ENCODE measurements at regions not wholly inside any gene's neighbourhood (a gene's known extent, or its start where the extent isn't known, plus 50 kb on each side); places are given as distances from the start of the nearest gene placed in this dataset.

DNA sequence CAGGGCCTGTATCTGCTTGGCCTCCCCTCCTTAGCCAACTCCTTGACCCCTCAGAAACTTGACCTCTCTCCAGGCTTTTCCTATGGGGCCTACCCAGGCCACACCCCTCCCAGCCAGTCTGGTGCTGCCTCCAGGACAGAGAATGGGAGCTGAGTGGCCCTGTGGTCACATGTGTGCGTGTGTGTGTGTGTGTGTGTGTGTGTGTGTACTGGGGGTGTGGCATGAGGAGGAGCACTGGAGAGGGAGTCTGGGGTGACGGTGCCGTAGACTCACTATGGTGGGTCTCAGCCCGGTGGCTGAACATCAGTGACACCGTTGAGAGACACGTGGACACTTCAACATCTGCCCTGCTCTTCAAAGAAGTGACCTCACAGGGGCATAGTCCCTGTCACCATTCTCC, 180.4 kb downstream of the ENGASE start:
- Mint-ChIP-seq H3K4me3 (no peak overlapping the region), H3K4me1 (no peaks in the 10 kb centered on the region), H3K9me3 (no peaks in the 10 kb centered on the region), H3K36me3 (ENCODE audit: low read depth) (no peaks in the 10 kb centered on the region), H3K27ac (no peak overlapping the region), H3K27me3 (peaks cover 3% of the 10 kb centered on the region)
- no peak for DNase-seq
- intact Hi-C loops (cut with micrococcal nuclease), result no loop called here

DNA sequence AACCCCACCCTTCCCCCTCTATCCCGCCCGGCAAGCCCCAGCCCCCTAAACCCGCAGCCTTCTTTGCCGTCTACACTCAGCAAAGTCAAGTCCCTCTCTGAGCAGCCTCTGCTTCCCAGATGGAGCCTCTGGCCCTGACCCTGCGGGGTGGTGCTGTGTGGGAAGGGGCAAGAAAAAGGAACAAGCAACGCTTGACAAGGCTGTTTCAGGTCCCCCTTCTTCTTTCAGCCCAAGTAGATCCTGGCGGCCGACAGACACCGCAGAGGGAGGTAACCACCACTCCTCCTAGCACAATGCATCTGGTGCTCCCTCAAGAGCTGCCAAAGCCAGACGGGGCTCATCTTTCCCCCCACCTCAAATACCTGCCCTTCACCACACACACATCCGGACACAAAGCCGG, 178.3 kb downstream of the ENGASE start:
- DNase-seq, result no peak
- H3K27me3 Mint-ChIP-seq, result peaks cover 7% of the 10 kb centered on the region
- no peaks in the 10 kb centered on the region for H3K9me3 Mint-ChIP-seq
- H3K4me1 Mint-ChIP-seq, result no peaks in the 10 kb centered on the region
- H3K4me3 Mint-ChIP-seq, result no peak overlapping the region
- intact Hi-C loops (cut with micrococcal nuclease), result no loop called here
- no peaks in the 10 kb centered on the region for H3K36me3 Mint-ChIP-seq (ENCODE audit: low read depth)
- H3K27ac Mint-ChIP-seq, result no peak overlapping the region

DNA sequence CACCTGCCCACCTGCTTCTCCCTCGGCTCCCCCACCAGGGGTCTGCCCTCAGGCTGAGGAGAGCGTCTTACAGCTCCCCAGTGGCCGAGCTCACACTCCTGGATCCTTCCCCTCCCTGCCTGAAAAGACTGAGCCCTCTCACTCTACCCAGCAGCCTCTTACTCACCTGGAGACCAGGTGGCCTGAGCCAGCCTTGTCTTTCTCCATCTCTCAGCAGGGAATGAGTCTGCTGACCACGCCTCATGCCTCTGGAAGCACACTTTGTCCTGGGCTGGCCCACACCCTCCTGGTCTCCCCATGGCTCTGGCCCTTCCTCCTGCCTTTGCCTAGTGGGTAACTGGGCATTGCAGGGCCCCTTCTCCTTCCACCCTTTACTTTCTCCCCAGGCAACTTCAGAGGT, 177.2 kb downstream of the ENGASE start:
- no peak for DNase-seq
- no peak overlapping the region for H3K27ac Mint-ChIP-seq
- H3K4me3 Mint-ChIP-seq, result no peak overlapping the region
- peaks cover 7% of the 10 kb centered on the region for H3K27me3 Mint-ChIP-seq
- H3K4me1 Mint-ChIP-seq, result no peaks in the 10 kb centered on the region
- no peaks in the 10 kb centered on the region for H3K9me3 Mint-ChIP-seq
- H3K36me3 Mint-ChIP-seq (ENCODE audit: low read depth), result no peaks in the 10 kb centered on the region
- intact Hi-C loops (cut with micrococcal nuclease), result no loop called here

DNA sequence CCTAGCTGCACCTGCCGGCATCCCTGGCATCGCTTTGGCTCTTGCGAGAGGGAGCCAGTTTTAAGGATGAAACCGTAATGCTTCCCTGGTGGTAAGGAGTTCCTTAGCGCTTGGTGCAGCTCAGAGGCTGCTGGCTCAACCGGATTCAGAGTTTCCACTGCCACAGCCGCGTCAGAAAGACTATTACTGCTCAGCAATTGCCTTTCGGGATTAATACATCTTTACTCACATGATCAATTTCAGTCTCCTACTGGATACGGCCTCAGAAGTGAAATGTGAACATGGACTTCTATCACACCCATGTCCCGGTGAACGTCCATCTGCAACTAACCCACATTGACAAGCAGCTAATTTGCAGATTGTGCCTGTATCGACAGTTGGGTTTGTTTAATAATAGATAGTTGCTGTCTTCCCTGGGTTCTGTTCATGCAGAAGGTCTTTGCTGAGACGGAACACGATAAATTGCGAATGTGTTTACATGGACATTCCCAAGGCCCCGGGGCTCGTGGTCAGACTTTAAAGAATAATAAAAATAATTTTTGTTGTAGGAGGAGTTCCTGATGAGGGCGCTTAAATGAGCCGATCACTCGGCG, 175.4 kb downstream of the ENGASE start:
- Mint-ChIP-seq H3K9me3 (no peaks in the 10 kb centered on the region), H3K4me1 (no peaks in the 10 kb centered on the region), H3K27ac (no peak overlapping the region), H3K4me3 (no peak overlapping the region), H3K27me3 (peaks cover 7% of the 10 kb centered on the region), H3K36me3 (ENCODE audit: low read depth) (no peaks in the 10 kb centered on the region)
- no peak for DNase-seq
- intact Hi-C loops (cut with micrococcal nuclease), result no loop called here

DNA sequence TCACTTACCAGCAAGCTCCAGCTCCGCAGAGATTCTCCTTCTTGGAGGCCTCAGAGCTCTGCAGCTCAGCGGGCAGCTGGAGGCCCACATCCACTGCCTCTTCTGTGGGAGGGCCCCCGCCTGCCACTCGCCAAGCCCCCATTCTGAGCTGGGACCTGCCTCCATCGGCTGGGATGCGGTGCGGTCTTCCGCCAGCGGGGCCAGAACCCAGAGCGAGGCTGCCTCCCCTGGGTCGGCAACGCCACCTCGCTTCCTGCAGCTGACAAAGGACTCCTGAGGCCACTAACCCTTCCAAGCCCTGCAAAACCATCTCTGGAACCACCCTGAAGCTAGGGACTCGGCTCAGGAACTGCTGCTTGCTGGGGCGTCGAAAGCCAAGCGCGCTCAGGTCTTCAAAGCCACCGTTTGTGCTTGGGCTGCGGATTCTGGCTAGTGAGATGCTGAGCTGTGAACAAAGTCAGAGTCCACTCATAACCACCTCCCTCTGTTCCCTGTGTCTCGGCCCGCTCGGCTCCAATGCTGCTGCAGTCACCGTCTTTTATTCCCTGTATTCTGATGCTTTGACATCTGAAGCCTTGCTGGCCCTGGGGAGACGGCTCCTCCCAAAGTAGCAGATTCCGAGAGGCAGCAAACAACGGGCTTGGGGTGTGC, 174.3 kb downstream of the ENGASE start:
- Mint-ChIP-seq H3K4me3 (no peak overlapping the region), H3K27ac (no peak overlapping the region), H3K9me3 (no peaks in the 10 kb centered on the region), H3K4me1 (no peaks in the 10 kb centered on the region), H3K27me3 (peaks cover 7% of the 10 kb centered on the region), H3K36me3 (ENCODE audit: low read depth) (no peaks in the 10 kb centered on the region)
- intact Hi-C loops (cut with micrococcal nuclease), result no loop called here
- no peak for DNase-seq

DNA sequence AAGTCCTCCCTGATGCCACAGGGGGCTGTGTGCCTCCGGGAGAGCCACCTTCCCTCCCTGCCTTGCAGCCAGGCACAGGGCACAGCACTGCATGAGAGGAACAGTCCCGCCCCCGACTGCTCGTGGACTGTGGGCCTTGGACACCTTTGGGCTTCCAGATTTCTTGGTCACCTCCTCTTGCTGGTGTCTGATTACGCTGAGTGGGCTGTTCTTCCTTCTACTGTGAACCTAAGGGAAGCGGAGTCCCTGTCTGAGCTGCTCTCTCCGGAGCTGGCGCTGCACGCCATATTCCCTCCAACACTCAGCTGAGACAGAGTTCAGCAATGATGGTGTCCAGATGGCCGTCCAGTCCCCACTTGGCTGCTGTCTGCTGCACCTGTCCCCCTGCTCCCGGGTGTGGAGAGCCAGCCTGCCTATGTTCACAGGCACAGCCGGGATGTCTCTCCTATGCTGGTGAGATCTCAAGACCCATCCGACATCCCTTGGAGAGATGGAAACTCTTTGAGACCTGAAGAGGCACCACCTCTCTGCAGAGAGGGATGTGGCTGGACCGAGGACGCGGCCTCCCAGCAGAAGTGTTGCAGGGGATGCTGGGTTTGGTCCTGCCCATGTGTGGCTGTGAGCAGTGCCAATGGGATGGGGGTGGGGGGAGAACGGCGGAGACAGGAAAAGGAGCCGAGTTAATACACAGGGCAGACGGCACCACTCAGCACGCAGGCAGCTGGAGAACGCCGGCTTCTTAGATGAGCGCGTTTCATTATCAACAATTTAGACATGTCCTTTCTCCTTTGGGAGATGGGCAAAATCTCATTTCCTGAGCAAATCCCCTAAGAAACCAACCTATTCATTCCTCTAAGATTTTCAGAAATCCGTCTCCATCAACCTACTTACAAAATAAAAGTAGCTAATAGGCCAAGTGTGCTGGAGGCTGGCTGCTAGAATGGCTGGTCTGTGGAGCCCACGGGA, 171.9 kb downstream of the ENGASE start:
- no peak overlapping the region for H3K4me3 Mint-ChIP-seq
- H3K27ac Mint-ChIP-seq, result no peak overlapping the region

DNA sequence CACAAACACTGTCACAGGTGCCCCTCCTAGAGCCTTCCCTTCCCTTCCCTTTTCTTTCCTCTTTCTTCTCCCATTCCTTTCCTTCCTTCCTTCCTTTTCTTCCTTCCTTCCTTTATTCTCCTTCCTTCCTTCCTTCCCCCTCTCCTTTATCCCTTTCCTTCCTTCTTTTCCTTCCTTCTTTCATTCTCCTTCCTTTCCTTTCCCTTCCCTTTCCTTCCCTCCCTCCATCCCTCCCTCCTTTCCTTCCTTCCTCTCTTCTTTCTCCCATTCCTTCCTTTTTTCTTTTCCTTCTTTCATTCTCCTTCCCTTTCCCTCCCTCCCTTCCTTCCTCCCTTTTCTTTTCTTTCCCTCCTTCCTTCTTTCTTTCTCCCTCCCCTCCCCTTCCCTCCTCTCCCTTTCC, 170.0 kb downstream of the ENGASE start:
- no peaks in the 10 kb centered on the region for H3K36me3 Mint-ChIP-seq (ENCODE audit: low read depth)
- no peaks in the 10 kb centered on the region for H3K9me3 Mint-ChIP-seq
- DNase-seq, result no peak
- H3K27ac Mint-ChIP-seq, result no peak overlapping the region
- peaks cover 6% of the 10 kb centered on the region for H3K27me3 Mint-ChIP-seq
- H3K4me3 Mint-ChIP-seq, result no peak overlapping the region
- H3K4me1 Mint-ChIP-seq, result no peaks in the 10 kb centered on the region
- intact Hi-C loops (cut with micrococcal nuclease), result no loop called here

More for the DNA sequence above, 171.9 kb downstream of the ENGASE start:
- intact Hi-C loops (cut with micrococcal nuclease), result no loop called here
- no peaks in the 10 kb centered on the region for H3K4me1 Mint-ChIP-seq
- DNase-seq, result no peak
- no peaks in the 10 kb centered on the region for H3K36me3 Mint-ChIP-seq (ENCODE audit: low read depth)
- peaks cover 4% of the 10 kb centered on the region for H3K27me3 Mint-ChIP-seq
- no peaks in the 10 kb centered on the region for H3K9me3 Mint-ChIP-seq

DNA sequence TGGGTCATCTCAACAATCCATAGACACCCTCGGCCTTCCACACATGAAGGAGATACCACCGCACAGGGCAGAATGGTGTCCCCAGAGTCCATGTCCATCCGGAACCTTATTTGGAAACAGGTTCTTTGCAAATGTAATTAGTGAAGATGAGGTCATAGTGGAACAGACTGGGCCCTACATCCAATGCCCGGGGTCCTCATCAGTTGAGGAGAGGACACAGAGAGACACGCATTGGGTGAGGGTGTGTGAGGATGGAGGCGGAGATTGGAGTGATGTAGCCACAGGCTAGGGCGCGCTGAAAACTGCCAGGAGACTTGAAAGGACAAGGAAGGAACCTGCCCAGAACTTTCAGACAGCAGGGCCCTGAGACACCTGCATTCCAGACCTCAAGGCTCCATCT, 169.4 kb downstream of the ENGASE start:
- DNase-seq, result no peak
- Mint-ChIP-seq H3K9me3 (no peaks in the 10 kb centered on the region), H3K27ac (no peak overlapping the region), H3K4me3 (no peak overlapping the region), H3K36me3 (ENCODE audit: low read depth) (no peaks in the 10 kb centered on the region), H3K4me1 (no peaks in the 10 kb centered on the region), H3K27me3 (peaks cover 2% of the 10 kb centered on the region)
- intact Hi-C loops (cut with micrococcal nuclease), result no loop called here

DNA sequence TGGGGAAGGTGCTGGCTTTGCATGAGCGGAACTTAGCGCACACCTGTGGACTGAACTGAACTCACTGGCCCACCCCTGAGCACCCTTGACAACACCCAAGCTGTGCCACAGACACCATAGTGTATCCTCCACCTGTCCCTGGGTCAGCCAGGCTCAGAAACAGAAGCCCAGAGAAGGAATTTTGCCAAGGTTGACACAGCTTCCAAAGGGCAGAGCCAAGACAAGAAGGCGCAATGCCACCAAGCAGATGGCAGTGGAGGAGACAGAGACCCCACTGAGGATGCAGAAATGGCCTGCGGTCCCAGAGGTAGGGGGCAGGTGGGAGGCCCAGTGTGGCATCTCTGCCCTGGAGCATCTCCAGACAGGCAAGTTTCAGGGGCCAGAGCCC, 169.0 kb downstream of the ENGASE start:
- Mint-ChIP-seq H3K4me3 (no peak overlapping the region), H3K9me3 (no peaks in the 10 kb centered on the region), H3K27ac (no peak overlapping the region), H3K4me1 (no peaks in the 10 kb centered on the region), H3K27me3 (peaks cover 2% of the 10 kb centered on the region), H3K36me3 (ENCODE audit: low read depth) (no peaks in the 10 kb centered on the region)
- no peak for DNase-seq
- intact Hi-C loops (cut with micrococcal nuclease), result no loop called here

DNA sequence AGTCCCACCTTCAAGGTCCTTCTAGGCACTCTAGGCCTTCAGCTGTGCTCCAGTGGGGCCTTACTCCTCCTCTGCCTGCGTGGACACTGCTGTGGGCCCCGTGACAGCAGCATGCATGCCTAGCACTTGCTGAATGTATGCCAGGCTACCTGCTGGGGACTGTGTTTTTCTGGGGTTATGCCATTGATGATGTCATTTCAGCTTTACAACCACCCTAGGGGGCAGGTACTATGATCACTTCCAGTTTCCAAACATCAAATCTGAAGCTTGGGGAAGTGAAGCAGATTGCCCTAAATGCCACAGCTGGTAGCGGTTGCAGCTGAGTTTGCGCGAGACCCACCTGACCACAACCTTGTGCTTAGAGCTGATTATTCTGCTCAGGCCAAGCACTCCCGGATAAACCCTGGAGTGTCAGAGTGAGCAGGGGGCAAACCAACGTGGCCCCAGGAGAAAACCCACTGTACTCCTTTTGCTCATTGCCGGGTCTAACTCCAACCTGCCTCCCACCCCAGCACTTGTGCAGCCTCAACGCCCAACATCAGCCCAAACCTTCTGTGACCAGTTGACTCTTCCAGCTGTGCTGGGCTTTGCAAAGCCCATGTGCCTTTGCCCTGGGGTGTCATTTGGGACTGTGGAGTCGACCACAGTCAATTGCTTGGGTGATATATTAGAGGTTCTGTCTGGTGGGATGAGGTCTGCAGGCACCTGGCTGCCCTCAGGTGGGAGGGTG, 168.4 kb downstream of the ENGASE start:
- no peak overlapping the region for H3K4me3 Mint-ChIP-seq
- intact Hi-C loops (cut with micrococcal nuclease), result no loop called here
- H3K27me3 Mint-ChIP-seq, result peaks cover 2% of the 10 kb centered on the region
- H3K27ac Mint-ChIP-seq, result no peak overlapping the region
- no peaks in the 10 kb centered on the region for H3K36me3 Mint-ChIP-seq (ENCODE audit: low read depth)
- no peak for DNase-seq
- H3K4me1 Mint-ChIP-seq, result no peaks in the 10 kb centered on the region
- H3K9me3 Mint-ChIP-seq, result no peaks in the 10 kb centered on the region

DNA sequence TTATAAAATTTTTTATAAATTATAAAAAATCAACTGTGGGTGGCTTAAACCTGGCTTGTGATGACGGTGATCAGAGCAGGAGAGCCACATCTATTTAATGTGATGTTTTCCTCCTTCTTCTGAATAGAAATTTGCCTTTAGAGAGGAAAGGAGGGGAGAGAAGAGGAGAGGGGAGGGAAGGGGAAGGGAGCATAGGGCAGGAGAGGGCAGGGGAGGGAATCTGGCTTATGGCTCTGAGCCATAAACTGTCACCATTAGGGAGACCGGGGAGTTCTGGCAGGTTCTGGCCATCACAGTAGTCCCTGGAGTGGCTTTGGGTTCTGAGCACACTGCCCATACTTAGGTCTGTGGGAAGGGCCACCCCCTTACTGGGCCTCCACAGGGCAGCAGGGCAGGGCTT, 167.8 kb downstream of the ENGASE start:
- Mint-ChIP-seq H3K27me3 (peaks cover 2% of the 10 kb centered on the region), H3K27ac (no peak overlapping the region), H3K4me1 (no peaks in the 10 kb centered on the region), H3K4me3 (no peak overlapping the region), H3K36me3 (ENCODE audit: low read depth) (no peaks in the 10 kb centered on the region), H3K9me3 (no peaks in the 10 kb centered on the region)
- intact Hi-C loops (cut with micrococcal nuclease), result no loop called here
- no peak for DNase-seq

DNA sequence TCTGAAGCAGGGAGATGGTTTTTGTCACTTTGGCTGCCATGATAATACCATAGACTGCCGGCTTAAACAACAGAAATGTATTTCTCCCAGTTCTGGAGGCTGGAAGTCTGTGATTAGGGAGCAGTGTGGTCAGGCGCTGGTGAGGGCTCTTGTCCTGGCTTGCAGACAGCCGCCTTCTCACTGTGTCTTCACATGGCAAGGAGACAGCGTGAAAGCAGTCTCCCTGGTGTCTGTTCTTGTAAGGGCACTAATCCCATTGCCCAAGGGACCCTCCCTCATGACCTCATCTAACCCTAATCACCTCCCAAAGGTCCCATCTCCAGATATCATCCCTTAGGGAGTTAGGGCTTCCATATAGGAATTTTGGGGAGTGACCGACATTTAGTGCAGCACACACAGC, 167.0 kb downstream of the ENGASE start:
- Mint-ChIP-seq H3K36me3 (ENCODE audit: low read depth) (no peaks in the 10 kb centered on the region), H3K9me3 (no peaks in the 10 kb centered on the region), H3K4me1 (no peaks in the 10 kb centered on the region), H3K4me3 (no peak overlapping the region), H3K27me3 (peaks cover 2% of the 10 kb centered on the region), H3K27ac (no peak overlapping the region)
- DNase-seq, result no peak
- intact Hi-C loops (cut with micrococcal nuclease), result no loop called here

DNA sequence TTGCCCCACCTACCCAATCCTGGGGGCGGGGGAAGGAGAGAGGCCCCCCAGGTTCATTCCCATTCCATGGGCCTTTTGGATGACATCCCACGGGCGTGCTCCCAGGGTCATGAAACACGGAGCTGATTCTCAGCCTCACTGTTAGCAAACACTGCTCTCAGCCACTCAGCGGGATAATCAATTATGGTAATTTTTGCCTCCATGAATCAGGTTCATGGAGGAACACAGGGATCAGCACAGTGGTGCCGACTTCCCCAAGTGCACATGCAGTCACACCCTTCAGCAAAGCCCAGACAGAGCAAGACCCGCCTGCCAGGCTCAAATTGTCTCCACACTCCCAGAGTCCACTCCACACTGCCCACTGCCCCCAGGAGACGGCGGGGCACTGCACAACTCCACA, 164.6 kb downstream of the ENGASE start:
- Mint-ChIP-seq H3K9me3 (no peaks in the 10 kb centered on the region), H3K27ac (no peak overlapping the region), H3K36me3 (ENCODE audit: low read depth) (no peaks in the 10 kb centered on the region), H3K4me1 (no peaks in the 10 kb centered on the region), H3K27me3 (peaks cover 2% of the 10 kb centered on the region), H3K4me3 (no peak overlapping the region)
- intact Hi-C loops (cut with micrococcal nuclease), result no loop called here
- no peak for DNase-seq
